ENCODE measurements at regions not wholly inside any gene's neighbourhood (a gene's known extent, or its start where the extent isn't known, plus 50 kb on each side); places are given as distances from the start of the nearest gene placed in this dataset.

DNA sequence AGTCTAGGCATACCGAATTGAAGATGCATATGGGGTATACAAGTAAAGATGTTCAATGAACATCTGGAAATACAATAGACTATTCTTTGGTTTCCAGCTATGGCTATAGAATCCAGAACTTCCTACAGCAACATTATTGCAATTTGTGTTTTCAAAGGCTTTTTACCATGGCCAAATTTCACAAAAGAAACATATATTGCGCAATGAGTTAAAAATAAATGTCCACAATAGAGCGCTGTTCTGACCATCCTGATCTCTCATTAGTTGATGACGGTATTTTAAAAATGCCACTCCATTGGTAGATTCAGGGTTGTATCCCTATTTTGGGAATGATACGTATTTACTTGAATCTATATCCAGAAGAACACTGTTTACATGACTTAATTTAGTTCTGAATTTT, 139.2 kb downstream of the LINC00632 start:
- no peak for DNase-seq

DNA sequence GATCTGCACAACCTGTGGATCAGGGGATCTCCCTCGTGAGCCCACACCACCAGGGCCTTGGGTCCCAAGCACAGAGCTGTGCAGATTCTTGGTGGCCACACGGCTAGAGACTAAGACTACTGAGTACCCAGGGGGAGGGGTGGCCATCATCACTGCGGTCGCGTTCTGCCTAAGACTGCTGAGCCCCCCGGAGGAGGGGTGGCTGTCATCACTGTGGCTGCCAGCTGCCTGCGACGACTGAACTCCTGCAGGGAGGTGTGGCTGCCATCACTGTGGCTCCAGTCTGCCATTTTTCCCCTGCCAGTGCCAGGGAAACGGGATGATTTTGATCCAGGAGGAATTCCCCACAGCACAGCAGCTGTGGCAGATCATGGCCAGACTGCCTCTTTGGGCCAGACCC, 141.7 kb upstream of the SPANXB1 start:
- DNase-seq: no peak

DNA sequence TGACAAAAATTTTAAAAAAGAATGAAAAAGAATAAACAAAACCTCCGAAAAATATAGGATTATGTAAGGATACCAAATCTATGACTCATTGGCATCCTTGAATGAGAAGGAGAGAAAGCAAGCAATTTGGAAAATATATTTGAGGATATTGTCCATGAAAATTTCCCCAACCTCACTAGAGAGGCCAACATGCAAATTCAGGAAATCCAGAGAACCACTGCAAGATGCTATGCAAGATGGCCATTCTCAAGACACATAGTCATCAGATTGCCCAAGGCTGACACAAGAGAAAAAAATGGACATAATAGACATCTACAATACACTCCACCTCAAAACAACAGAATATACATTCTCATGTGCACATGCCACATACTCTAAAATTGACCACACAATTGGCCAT, 135.9 kb upstream of the SPANXB1 start:
- no peak for DNase-seq

DNA sequence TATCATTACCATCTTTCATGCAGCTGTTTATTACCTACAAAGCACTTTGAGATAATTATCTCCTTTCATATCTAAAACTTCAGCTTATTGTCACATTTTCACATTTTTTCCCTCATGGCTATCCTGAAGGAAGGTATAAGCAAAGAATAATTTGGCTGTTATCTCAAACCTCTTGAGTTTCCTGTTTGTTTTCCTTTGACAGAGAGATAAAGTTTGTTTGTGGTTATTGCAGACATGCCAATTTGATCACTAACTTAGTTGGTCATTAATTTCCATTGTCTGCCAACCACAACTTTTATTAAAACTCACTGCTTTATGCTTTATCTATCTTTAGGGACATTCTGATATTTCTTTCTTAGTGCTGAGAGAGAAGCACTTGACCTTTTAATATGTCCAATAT, 89.8 kb upstream of the SPANXB1 start:
- DNase-seq: no peak

DNA sequence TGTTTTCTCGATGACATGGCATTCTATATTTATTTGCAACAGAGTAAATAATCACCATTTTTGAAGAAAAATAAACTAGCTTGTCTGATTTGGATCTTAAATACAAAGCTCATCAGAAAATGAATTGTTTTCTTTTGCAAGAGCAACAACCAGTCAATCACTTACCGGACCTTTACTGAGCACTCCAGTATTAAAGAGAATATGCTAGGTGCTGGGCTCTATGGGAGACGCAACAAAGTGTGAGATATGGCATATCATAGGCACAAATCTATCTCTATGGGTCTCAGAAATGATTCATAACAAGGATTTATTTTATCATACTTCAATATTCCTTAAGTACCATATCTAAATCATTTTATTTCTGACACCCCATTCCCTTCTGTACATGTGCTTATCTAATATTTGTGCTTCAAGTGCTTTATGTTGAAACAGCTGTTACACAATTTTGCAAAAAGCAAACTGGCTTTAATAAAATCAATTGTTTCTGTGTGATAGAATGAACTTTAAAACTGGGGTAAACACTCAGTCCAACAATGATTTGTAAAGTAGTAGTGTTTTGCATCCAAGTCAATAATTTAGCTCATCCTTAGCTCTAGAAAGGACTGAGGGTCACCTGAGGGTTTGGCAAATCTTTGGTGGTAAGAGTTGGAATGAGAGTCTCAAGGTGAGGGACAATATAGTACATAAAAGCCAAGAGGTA, 88.4 kb upstream of the SPANXB1 start:
- no peak for DNase-seq

DNA sequence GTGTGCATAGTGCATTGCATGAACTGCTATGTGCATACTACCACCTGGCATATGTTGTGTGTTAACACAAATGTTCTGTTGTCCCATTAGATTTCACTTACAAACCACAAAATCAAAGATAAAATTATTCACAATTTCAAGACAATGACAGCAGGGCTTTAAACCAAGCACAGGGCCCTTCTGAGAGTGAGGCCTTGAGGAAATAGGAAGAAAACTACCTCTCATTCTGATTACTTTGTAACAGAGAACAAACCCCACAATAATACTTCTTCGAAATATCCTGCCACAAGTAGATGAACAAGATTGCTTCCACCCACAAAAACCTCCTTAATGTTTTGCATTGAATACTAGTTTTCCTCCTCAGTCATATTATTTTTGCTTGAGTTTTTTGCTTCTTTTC, 85.5 kb upstream of the SPANXB1 start:
- DNase-seq: no peak

DNA sequence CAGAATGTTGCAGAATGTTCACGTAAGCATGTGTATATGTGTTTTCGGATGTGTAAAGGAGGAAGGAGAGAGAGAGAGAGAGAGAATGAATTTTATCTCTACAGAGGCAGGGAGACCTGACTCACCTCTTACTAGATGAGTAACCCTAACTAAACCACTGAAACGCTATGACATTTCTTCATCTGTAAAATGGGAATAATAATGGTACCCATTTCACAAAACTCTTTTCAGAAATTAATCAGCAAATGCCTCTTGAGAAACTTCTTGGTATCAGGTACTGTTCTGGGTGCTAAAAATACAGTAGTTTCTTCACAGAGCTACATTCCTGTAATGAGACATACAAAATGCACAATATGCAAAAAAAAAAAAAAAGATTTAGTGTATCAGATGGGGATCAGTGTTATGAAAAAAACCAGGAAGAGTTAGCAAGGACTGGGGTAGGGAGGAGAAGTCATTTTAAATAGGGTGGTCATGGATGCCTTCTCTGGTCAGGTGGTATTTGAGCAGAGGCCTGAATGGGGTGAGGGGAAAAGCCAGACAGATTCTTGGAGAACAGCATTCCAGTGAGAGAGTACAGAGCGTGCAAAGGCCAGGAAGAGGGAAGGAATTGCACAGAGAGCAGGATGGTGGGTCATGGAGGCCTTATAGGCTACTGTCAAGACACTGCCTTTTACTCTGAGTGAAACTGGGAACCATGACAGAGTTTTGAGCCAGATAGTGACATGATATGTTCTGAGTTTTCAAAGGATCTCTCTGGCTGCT, 84.9 kb upstream of the SPANXB1 start:
- no peak for DNase-seq

DNA sequence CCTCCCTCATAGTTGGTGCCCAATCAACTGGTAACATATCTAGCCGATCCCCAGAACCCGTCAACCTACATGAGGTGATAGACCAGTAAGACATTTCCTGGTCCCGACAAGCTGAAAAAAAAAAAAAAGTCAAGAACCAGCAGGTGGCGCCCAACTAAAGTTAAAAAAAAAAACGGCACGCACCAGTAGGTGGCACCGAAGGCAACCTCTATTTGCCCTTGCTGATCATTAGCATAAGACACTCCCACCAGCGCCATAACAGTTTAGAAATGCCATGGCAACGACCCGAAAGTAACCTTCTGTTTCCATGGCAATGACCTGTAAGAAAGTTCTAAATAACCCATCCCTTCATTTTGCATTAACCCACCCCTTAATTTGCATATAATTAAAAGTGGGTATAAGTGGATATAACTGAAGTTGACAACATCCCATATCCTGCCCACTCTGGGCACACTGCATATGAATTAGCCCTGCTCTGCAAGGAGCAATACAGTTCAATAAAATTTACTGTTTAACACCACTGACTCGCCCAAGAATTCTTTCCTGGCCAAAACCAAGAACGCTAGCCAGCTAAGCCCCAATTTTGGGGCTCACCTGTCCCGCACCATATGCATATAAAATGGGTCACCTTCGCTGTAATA, 83.9 kb upstream of the SPANXB1 start:
- peak; percentile 3 for DNase-seq

DNA sequence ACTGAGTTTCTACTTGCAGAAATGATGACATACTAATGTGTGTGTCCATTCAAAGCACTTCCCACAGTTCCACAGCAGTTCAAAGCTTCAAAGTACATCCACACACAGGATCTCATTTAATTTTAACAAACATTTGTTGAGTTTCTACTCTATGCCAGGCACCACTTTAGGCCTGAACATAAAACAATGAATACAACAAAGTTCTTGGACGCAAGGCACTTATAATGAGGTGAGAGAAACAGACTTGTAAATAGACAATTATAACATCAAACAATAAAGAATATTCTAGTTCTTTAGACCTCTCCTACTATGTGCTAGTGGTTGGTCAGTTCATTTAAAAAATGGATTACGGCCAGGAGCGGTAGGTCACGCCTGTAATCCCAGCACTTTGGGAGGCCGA, 82.0 kb upstream of the SPANXB1 start:
- DNase-seq: no peak

DNA sequence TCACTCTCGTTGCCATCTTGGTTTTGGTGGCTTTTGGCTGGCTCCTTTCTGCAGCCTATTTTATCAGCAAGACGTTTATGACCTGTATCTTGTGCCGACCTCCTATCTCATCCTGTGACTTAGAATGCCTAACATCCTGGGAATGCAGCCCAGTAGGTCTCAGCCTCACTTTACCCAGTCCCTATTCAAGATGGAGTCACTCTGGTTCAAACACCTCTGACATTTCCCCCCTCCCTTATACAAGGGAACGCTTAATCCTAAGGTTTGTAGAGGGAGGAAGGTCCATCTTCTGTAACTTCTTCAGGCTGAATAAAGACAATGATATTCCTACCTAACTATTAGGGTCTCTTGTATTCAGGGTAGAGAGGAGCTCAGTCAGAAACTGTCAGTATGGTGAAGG, 79.3 kb upstream of the SPANXB1 start:
- DNase-seq: no peak

DNA sequence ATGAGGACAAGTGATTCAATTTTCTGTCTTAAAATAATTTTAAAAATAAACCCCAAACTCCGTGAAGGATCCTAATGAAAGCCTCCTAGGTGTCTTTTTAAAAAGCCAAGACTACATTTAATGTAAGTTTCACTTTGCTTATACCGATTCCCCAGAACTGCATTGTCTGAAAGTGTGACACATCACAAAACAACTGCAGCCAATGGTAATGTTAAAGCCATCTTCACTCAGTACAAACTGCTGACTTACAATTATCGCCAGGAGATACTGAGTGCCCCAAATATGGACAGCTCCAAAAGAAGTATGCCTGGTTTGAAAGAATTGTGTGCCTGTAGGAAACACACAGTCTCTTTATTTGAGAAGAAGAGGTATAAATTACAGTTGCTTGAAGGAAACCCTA, 73.7 kb upstream of the SPANXB1 start:
- no peak for DNase-seq

DNA sequence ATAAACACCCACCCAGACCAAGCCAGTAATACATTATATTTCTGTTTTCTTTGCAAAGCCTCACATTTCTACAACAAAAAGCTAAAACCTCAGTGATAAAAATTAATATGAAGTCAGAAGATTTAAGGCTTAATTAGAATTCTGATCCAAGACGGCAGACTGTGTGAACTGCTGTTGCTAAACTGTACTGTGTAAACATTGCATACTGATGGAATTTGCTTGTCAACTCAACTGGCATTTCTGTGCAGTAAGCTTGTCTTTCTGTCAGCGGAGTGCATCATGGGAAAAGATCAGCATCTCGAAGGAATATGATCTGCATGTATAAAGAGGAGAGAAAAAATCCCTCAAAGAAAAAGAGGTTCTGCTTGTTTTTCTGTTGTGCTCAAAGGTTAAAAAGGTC, 69.4 kb upstream of the SPANXB1 start:
- no peak for DNase-seq

DNA sequence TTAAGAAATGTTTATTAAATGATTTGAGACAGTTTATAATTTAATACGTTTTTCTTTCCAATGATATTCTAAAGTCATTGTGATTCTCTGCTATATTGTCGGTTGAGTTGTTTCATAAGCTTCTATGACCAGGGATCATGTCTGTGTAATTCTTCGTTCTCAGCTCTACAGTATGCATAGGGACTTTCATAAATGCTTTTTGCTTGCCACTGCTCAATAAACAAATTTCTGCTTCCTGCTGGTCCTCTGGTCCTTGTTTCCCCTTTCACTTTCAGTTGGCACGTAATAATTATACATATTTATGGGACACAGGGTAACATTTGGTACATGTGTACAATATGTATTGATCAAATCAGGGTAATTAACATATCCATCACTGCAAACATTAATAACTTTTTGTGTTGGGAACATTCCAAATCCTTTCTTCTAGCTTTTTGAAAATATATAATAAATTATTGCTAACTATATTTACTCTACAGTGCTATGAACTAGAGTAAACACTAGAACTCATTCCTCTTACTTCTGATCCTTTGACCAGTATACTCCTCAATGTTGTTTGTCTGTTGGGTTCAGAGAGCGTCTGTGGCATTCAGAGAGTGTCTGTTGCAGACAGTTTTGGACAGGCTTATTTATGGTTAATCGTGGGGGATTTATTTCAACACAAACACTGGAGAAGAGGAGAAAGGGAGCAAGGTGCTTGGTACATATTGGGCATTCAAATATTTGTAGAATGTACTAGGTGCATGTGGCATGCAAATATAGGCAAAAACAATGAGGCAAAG, 68.3 kb upstream of the SPANXB1 start:
- DNase-seq: no peak

DNA sequence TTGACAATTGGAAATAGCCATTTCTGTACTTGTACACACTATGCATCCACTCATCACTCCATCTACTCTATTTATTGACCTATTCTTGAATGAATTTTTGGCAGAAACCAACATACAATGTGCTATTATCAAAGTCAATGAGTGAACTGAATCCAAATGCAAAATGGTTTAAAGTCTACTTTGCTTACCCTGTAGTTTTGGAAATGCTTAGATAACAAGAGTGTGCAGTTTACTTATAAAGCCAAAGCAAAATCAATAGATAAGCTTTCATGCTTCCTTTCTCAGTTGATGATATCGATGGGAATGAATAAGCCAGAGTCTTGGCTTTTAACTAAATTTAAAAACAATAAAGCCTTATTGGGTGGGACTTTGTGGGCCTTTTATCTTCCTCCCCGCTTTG, 58.9 kb upstream of the SPANXB1 start:
- DNase-seq: no peak

DNA sequence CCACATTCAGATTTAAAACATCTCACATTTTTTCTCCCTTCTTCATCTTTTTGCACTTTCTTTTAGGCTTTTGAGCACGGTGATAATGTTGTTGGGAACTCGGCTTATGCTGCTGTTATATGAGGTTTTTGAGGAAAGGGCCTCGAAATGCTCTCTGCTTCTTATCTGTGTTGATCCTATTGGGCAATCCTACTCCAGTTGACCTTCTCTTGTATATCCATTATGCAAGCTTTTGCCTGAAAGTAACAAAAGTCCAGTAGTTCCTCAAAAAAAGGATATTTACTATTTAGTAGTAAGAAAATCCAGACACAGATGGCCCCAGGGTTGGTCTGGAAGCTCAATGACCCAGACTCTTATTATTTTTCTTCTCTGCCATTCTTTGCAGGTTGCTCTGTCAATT, 57.7 kb upstream of the SPANXB1 start:
- DNase-seq: no peak

DNA sequence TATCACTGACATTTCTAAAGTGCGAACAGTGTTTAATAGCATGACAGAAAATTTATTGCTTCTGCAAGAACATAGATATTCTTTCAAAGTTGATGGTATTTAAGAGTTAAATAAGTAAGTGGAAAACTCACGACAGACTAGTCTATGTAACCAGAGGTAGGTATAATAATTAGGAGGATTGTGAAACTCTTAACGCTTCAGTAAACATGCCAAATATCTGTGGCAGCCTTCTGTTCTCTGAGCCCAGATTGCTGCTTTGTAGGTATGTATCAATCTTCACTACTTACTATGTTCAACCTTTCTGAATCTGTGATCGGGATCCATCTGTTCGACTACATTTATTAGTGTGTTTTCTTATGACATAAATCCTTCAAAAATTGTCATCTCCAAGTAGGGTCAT, 53.6 kb upstream of the SPANXB1 start:
- no peak for DNase-seq

DNA sequence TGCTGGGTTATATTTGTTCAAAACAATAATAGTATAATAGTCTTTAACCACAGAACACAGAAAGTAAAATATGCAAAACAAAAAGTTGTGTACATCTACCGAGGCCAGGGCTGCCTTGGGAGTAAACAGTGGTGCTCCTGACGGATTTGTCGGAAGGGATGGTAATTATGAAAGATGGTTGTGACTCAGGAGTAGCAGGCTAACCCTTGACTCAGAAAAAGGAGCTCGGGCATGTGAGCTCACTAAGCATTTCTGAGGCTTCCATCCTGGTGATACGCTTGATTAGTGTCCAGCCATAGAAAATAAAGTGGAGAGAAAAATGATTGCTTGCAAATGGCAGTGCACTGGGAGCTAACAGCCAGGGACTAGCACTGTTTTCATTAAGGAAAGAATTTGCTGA, 53.2 kb upstream of the SPANXB1 start:
- DNase-seq: no peak
